HG02798 (cell line): ENCODE measurements at regions not wholly inside any gene's neighbourhood (a gene's known extent, or its start where the extent isn't known, plus 50 kb on each side); places are given as distances from the start of the nearest gene placed in this dataset.

Experiments
- ATAC-seq: cut with Tn5 transposase; IDR thresholded peaks from one replicate; pipeline ENCODE4 v1.9.1; 2021; ENCODE audit warnings: mild to moderate bottlenecking; ENCODE audit not compliant: unreplicated experiment, poor library complexity

- no peak for ATAC-seq
Measured at GRCh38 chr7:32428546-32428945, 61.6 kb downstream of the LSM5 start.

- ATAC-seq, result no peak
Measured at GRCh38 chr7:32427769-32428291, 62.4 kb downstream of the LSM5 start.

GRCh38 chr7:32416846-32417245 is 73.3 kb downstream of the LSM5 start:
- ATAC-seq, result no peak

- ATAC-seq, result no peak
Measured at GRCh38 chr7:32415936-32416335, 74.2 kb downstream of the LSM5 start.

GRCh38 chr7:32415519-32415918 is 74.7 kb downstream of the LSM5 start:
- ATAC-seq, result no peak

GRCh38 chr7:32412471-32412870 is 77.7 kb downstream of the LSM5 start:
- ATAC-seq, result no peak

GRCh38 chr7:32410545-32410944 is 79.6 kb downstream of the LSM5 start:
- ATAC-seq, result no peak

- no peak for ATAC-seq
Measured at GRCh38 chr7:32406386-32406785, 83.8 kb downstream of the LSM5 start.

- no peak for ATAC-seq
Measured at GRCh38 chr7:32403463-32404229, 86.5 kb downstream of the LSM5 start.

- ATAC-seq, result no peak
Measured at GRCh38 chr7:32400676-32401075, 89.5 kb downstream of the LSM5 start.

GRCh38 chr7:32399311-32399710 is 90.9 kb downstream of the LSM5 start:
- ATAC-seq, result no peak

- ATAC-seq, result no peak
Measured at GRCh38 chr7:32395168-32395567, 95.0 kb downstream of the LSM5 start.

- no peak for ATAC-seq
Measured at GRCh38 chr7:32393861-32394260, 96.3 kb downstream of the LSM5 start.

- ATAC-seq, result no peak
Measured at GRCh38 chr7:32390210-32390609, 100.0 kb downstream of the LSM5 start.

GRCh38 chr7:32385316-32385956 is 104.7 kb downstream of the LSM5 start:
- ATAC-seq, result no peak

- ATAC-seq, result no peak
Measured at GRCh38 chr7:32381024-32381601, 109.1 kb downstream of the LSM5 start.

- ATAC-seq, result no peak
Measured at GRCh38 chr7:32379510-32380112, 110.6 kb downstream of the LSM5 start.

- no peak for ATAC-seq
Measured at GRCh38 chr7:32378988-32379387, 111.2 kb downstream of the LSM5 start.

- ATAC-seq, result no peak
Measured at GRCh38 chr7:32364581-32364980, 125.6 kb downstream of the LSM5 start.

GRCh38 chr7:32360127-32360526 is 130.1 kb downstream of the LSM5 start:
- no peak for ATAC-seq
